Medulla oblongata (tissue), 1 donor: ENCODE measurements at regions not wholly inside any gene's neighbourhood (a gene's known extent, or its start where the extent isn't known, plus 50 kb on each side); places are given as distances from the start of the nearest gene placed in this dataset.

ENCODE experiments used
- DNase-seq: peaks from one replicate; pipeline ENCODE4 v3.0.0-alpha.2; 2015; ENCODE audit errors: extremely low spot score

DNA sequence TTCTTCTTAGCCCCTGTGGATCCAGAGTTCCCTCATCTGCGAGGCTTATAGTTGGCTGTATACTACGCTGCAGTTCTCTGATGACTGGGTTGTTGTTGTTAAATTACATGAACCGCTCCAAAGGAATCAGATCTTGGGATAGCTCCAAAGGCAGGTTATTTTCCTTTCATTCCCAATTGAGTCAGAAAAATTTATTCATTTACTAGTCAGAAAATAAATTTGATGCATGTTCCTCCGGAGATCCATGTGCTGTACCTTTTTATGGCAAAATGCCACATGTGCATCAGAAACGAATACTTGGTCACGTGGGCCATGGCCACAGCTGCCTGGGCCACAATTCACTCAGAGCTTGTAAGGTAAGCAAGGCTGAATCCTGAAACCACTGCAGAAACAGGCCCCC is 304.0 kb downstream of the NR2F1-AS1 start:
- no peak for DNase-seq

DNA sequence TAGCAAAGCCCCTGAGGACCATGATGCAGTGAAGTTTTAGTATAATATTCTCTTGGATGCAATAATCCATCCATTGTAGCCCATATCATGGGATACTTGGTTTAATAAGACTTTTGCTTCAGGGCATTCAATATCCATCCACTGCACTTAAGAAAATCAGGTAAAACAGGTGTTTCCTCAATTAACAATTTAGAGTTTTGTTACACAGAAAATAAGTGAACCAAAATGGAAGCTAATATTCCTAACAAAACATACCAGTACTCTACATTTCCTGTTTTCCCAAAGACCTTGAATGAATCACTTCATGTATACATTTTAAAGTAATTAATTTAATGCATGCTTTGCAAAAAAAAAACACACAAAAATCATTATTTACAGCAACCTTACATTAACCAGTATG is 305.6 kb downstream of the NR2F1-AS1 start:
- DNase-seq = no peak

DNA sequence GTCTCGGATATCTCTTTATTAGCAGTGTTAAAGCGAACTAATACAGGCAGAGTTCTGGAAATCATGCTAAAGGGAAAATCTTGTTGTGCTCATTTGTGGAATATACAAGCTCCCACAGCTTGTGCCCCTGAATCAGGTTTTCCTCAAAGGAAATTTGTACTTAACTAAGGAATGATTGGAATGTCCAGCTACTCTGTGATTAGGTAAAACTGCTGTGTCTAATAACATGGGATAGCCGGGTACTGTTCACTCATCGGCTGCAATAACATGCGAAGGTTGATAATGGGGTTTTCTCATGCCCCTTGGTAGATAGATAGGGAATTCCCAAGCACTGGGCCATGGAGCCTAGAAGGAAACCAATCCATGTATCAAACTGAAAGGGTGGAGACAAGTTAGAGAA is 306.7 kb downstream of the NR2F1-AS1 start:
- DNase-seq = no peak

DNA sequence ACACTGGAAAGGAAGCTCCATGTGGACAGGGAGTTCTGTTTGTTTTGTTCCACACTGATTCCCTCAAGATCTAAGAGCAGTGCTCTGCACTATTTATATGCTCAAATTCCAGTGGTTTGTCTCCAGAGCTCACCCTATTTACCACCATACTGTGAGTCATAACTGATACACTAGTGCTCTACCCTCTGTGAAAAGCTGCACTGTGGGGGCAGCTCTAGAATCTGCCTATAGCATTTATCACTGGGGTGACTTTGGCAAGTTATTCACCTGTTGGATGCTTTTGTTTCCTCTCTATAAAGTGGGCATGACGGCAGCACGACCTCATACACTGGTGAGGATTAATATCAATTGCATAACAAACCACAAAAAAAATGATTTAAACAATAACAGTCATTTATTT is 307.8 kb downstream of the NR2F1-AS1 start:
- no peak for DNase-seq

DNA sequence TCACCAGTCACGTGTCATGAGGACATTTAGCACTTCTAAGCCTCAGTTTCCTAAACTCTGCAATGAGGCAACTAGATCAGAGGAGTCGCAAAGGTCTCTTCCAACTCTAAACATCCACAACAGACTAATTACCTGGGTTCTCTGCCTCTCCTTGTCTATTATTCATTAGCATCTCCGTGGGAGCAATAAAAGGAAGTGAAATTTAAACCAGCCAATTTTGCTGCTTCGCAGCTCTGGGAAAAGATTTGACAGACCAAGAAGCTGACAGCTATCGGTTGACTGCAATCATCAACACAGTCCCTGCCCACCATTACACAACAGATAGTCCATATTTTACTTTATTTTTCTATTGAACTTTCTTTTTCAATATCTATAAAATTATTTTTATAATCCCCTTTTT is 308.9 kb downstream of the NR2F1-AS1 start:
- no peak for DNase-seq

DNA sequence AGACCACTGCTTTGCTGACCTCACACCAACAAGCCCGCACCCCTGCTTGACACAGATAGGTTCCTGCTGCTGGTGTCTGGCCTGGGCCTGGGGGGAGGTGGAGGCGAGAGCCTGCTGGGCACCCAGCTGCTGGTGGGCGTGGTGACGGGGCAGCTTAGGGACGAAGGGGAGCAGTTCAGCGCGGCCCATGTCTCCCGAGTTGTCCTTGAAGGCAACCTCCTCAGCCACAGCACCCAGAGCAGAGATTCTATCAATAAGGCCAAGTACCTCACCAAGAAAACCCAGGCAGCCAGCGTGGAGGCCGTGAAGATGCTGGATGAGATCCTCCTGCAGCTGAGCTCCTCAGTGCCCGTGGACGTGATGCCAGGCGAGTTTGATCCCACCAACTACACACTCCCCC is 313.3 kb downstream of the NR2F1-AS1 start:
- DNase-seq = no peak

DNA sequence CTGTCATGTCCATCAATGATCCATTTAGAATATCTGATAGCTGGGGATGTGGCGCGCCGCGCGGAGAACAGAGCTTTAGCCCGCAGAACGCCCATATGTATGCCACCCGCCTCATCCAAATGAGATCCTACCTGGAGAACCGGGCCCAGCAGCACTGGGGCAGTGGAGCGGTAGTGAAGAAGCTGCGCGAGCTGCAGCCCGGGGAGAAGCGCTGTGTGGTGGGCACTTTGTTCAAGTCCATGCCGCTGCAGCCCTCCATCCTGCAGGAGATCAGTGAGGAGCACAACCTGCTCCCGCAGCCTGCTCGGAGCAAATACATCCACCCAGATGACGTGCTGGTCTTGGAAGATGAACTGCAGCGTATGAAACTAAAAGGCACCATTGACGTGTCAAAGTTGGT is 313.7 kb downstream of the NR2F1-AS1 start:
- DNase-seq = no peak

DNA sequence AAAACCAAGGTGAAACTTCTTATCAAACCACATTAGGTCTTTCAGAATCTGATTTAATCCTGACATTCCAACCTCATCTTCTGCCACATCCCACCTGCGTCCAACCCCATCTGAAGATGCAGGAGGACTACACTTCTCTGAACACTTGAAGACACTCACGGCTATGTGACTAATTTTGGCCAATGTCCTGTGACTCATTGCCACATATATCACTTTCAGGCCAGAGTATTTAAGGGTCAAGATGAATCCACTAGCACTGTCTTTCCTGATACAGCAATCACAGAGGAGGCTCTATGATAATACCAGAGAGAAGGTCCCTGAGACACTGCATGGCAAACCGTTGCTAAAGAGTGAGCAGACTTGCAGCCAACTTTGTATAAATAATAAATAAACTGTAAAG is 323.4 kb downstream of the NR2F1-AS1 start:
- DNase-seq = no peak

DNA sequence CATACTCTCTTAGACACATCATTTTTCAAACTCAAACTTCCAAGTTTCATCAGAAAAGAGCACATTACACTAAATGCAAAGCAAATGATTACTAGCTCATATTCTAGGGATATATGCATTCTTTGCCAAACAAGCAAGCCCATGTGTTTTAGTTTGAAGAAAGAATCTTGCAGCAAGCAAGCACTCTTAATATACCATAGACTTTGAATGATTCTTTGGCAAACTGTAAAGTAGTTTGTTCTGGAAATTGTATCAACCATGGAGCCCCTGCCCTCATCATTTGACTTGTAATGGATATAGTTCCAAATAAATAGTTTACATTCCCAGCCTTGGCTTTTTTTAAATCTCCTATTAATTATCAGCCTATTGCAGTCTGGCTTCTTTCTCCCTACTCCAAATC is 325.2 kb downstream of the NR2F1-AS1 start:
- DNase-seq = no peak

DNA sequence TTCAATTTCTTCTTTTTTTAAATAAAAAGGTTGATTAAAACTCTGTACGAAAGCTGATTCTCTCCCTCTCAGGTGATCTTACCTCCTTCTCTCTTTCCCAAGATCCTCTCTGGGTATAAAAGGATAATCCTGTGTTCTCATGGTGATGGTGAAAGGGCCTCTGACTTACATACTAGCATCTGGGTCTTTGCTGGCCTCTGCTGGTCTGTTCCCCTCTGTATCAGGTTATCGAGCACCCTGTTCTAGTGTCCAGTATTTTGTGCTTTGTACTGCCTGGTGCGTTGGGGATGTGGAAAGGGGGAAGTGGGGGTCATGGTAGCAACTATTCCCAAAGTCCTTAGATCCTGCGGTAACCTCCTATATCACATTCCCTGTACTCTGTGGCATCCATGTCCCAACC is 328.9 kb downstream of the NR2F1-AS1 start:
- DNase-seq = peak; percentile 22

DNA sequence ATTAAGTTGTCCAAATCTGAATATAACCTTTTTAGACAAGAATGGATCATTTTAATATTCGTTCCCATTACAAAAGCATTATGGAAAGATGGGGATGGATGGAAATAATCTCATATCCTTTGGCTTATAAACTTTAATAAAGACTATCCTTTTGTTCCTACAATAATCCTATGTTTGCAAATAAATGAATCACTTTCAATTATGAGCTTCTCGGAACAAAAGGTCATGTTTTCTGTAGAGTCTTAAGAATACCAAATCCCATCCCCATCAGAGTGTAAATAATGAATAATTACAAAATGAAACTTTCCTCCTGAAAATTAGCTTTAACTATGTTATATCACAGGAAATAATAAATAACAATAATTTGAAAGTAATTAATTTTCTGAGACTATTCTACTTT is 329.7 kb downstream of the NR2F1-AS1 start:
- DNase-seq = no peak

DNA sequence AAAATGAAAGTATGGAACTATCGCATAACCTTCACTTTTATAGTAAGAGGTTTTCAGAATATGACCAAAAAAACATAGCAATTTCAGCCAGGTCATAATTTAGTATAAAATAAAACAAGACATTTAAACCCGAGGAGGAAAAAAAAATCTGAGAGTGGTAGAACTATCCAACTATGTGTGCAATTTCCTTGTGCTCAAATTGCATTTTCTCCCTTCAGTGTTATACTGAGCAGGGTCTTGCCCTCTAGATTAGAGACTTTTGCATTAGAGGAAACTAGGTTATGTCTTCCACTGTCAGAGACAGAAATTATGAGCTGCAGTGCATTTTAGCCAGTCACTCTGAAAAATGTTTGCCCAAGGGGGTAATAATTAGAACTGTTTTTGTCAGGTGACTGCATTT is 330.6 kb downstream of the NR2F1-AS1 start:
- no peak for DNase-seq

DNA sequence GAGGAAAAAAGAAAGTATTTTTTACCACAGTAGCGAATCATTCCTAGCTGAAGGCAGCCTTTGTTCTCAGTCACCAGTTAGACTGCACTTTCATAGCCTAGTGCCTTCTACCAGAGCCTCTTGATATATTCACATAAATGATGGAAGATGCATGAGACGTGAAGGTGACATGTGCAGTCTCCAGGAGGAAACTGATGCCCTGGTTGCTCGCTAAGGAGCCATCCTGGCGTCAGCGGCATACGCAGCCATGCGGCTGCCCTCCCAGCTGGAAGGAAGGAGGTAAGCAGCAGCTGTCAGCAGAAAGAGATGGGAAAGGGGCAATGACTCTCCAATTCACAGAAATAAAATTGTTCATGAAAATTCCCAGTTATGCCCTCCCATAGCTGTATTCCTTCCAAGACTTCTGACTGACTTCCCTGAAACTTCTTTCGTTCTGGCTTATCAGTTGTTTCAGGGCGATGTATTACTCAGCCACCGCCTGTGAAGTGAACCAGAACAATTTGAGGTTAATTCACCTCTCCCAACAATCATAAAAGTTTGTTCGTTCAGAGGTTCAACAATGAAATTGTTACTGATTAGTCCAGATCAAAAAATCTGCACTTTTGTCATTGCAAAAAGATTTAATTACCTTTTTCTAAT is 331.2 kb downstream of the NR2F1-AS1 start:
- DNase-seq = peak; percentile 45

DNA sequence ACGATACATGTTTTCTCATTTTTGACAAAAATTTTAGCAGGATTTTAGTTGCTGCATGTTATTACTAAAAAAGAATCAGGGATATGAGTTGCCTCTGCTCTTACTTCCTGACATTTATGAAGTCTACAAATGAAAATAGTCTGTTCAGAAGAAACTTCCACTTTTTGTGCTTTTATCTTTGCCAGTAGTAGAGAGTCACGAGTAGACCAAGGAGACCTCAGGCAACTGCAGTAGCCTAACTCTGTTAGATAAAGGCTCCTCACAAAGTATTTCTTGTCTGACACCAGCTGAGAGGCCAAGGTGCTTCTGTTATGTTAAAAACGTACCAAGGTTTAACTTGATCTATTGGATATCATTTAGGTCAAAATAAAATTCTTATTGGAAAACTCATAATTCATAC is 333.9 kb downstream of the NR2F1-AS1 start:
- DNase-seq = peak; percentile 21

DNA sequence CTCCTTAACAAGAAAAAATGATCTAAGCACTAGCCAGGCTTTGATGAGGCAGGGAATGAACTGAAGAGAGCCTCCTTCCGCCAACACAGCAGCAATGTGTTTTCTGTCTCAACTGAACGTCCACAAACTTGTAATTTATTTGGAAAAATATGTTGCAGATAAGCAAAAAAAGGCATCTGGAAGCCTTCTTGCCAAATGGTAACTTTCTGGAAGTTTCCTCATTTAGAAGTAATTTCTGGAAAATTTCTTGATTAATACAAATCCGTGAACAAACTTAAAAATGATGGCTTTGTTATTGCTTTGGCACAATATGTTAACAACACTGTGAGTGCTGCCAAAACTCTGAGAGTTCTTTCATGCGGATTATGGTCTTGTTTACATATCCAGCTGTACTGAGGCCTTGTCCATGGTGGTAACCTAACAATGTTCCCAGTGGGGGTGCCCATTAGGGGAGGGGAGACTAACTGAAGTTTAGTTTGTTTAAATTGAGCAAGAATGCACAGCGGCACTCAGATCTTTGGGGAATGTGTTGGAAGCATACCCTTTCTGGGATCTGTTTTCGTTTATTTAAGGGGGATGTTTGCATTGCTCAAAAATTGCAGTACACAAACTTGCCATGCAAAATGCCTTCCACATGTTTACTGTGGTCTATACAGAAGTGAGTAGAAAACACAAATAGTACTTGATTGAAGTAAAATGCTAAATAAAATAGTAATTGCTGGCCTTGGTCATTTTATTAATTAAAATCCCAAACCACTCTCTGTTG is 334.7 kb downstream of the NR2F1-AS1 start:
- peak; percentile 71 for DNase-seq

DNA sequence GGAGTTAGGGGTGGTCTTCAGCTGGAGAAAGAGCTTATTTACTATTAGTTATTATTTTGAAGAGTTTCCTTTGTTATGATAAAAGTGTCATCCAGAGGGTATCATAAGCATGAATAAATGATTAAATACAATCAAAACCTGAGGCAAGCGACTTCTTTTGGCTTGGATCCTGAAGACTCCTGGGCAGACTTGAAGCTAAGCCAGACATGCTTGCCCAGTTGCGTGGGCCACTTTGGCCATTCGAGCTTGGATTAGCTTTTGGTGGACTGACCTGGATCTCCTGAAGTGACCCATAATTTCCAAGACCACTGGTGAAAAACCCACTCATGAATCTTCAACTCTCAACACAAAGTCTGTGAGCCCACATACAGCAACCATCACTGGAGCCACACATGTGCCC is 335.8 kb downstream of the NR2F1-AS1 start:
- DNase-seq = no peak

DNA sequence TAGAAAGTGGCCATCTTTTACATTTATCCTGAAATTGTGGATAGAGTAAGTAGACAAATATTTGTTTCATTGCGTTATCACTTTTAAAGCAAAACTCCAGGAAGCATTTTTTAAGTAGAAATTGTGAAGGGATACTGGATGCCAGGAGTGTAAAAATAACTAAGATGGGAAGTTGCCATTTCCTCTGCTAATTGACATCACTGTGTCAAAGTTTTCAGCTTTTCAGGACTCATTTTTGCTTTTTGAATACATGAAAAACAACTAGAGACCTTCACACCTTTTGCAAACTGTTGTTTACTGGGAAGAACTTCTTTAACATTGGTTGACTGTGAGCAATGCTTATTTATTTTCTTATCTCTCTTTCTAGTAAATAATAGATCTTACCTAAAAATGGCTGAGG is 337.5 kb downstream of the NR2F1-AS1 start:
- DNase-seq = no peak

DNA sequence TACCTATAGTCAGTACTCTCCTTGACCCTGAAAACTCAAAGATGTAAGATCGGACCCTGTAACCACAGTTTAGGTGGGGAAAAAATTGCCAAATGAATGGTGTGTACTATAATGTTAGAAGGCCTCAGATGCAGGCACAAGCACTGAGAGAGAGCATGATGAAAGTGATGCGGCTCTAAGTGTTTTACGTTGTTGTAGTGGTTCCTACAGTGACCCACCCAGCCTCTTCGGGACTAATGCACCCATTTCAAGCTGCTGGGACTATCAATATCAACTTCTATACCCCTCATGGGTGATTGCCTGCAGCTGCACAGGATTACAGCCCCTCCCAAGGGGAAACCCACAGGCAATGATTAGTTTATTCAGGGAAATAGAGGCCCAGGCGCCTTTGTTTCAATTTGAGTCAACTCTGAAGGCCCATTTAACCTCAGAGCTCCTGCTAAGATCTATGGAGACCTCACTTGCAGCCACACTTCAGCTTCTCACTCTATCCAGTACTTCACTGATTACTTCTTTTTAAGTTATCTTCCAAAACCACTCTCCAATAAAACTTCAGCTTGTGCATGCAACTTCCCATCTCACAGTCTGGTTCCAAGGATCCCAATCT is 340.7 kb downstream of the NR2F1-AS1 start:
- no peak for DNase-seq

DNA sequence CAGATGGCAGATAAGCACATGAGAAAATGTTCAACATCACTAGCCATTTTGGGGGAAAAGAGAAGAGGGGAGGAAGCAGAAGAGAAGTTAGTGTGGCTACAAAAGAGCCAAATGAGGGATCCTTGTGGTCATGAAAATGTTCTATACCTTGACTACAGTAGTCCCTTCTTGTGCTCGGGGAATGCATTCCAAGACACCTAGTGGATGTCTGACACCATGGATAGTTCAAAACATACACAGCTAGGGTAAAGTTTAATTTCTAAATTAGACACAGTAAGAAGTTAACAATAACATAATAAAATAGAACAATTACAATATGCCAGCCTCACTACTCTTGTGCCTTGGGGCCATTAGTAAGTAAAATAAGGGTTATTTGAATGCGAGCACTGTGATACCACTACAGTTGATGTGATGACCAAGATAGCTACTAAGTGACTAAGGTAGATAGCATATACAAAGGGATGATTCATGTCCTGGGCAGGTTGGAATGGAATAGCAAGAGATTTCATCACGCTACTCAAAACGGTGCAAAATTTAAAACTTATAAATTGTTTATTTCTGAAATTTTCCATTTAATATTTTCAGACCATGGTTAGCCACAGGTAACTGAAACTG is 344.1 kb downstream of the NR2F1-AS1 start:
- DNase-seq = no peak

DNA sequence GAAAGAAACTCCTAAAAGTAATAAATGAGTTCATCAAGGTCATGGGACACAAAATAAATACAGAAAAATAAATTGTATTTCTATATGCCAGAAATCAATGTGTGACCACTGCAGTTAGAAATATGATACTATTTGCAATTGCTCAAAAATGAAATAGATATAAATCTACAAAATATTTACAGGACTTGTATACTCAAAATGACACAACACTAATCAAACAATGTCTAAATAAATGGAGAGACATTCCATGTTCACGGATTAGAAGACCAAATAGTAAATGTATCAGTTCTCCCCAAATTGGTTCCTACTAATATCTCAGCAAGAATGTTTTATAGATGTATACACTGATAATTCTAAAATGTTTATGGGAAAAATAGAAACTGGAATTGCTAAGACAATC is 345.3 kb downstream of the NR2F1-AS1 start:
- no peak for DNase-seq

DNA sequence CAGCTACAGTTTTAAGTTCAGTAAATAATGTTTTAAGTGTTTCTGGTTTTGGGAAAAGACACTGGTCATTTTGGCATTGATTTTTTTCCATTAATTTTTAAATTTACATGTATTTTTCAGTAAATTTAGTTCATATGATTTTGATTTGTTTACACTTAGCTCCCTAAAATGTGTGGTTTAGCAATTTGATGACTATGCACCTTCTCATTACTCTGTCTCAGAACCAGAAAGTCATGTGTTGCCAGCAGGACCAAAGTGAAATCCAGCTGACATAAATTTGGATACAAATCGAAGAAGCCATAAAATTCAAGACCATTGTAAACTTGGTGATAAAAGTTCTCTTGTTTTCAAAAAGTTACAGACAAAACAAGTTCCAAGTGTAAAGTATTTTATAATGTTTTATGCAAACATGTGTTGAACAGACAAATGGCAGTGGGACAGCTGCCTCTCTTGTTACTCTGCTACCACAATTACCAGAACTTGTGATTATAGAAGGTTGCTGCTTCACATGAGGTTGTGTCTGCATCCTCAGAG is 354.8 kb downstream of the NR2F1-AS1 start:
- DNase-seq = no peak

DNA sequence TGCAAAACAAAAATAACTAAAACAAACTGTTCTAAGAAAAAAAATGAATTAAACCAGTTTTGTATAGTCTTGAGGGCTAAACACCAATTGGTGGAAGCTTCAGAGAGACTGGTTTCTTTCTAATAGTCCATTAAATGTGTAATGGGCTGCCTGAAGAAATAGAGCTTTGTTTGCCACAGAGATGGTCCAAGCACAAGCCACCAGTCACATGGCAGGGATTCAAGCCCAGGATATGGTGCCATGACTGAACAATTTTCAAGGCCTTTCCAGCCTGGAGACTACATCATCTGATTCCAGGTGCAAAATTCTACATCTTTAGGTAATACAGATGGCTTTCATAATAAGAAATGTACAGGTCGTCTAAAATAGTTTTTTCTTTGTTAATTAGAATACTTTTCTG is 355.3 kb downstream of the NR2F1-AS1 start:
- DNase-seq = peak; percentile 55

DNA sequence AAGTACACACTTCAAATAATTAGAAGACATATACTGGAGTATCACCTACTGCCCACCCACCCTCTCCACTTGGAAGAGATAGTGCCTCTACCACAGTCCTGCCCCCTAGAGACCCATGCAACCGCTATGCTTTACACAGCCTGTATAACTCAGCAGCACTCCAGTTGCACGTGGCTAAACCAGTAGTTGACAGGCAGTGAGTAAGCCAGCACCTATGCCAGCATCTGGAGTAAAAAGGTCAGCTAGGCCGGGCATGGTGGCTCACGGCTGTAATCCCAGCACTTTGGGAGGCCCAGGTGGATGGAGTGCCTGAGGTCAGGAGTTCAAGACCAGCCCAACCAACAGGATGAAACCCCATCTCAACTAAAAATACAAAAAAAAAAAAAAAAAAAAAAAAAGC is 356.4 kb downstream of the NR2F1-AS1 start:
- no peak for DNase-seq
